Stomach smooth muscle (tissue), 2 donors: ENCODE measurements at regions not wholly inside any gene's neighbourhood (a gene's known extent, or its start where the extent isn't known, plus 50 kb on each side); places are given as distances from the start of the nearest gene placed in this dataset.
A peak's percentile ranks its signal among the peaks of the same experiment; 100 is the strongest.

Experiments
- H3K27ac ChIP-seq: one replicate; pipeline ENCODE4 v1.7.0; 2013; ENCODE audit warnings: mild to moderate bottlenecking, low read length, inconsistent platforms
- H3K27me3 ChIP-seq, 2 donors: one replicate each; pipeline ENCODE4 v1.7.0; 2013; ENCODE audit warnings: low read length in 2 of 2; ENCODE audit not compliant: insufficient read depth in 2 of 2, control insufficient read depth in 1 of 2
- H3K36me3 ChIP-seq, 2 donors: one replicate each; pipeline ENCODE4 v1.7.0; 2013; ENCODE audit warnings: low read length in 2 of 2; ENCODE audit not compliant: control insufficient read depth in 2 of 2, insufficient read depth in 2 of 2
- H3K4me1 ChIP-seq: one replicate; pipeline ENCODE4 v1.7.0; 2013; ENCODE audit warnings: low read length; ENCODE audit not compliant: control insufficient read depth, insufficient read depth
- H3K4me3 ChIP-seq, 2 donors: one replicate each; pipeline ENCODE4 v1.7.0; 2013; ENCODE audit warnings: low read length in 2 of 2
- H3K9ac ChIP-seq, 2 donors: one replicate each; pipeline ENCODE4 v1.7.0; 2013; ENCODE audit warnings: low read length in 2 of 2, mild to moderate bottlenecking in 1 of 2
- H3K9me3 ChIP-seq, 2 donors: one replicate each; pipeline ENCODE4 v1.7.0; 2013; ENCODE audit warnings: low read length in 2 of 2; ENCODE audit not compliant: control insufficient read depth in 2 of 2
- donor health status: healthy.
- donor health status: Pancreatic carcinoma.

GRCh38 chr5:39505791-39506190, 81.0 kb upstream of the DAB2 start:
- H3K9ac ChIP-seq: no peak overlapping the region
- peaks cover 8% of the 10 kb centered on the region for H3K4me1 ChIP-seq
- no peak overlapping the region for H3K4me3 ChIP-seq
- H3K36me3 ChIP-seq: no peaks in the 10 kb centered on the region
- no peaks in the 10 kb centered on the region for H3K27me3 ChIP-seq
- H3K9me3 ChIP-seq: no peaks in the 10 kb centered on the region
- no peak overlapping the region for H3K27ac ChIP-seq

- peaks cover 8% of the 10 kb centered on the region for H3K4me1 ChIP-seq
- H3K9me3 ChIP-seq: no peaks in the 10 kb centered on the region
- no peak overlapping the region for H3K9ac ChIP-seq
- no peaks in the 10 kb centered on the region for H3K36me3 ChIP-seq
- H3K4me3 ChIP-seq: no peak overlapping the region
- H3K27me3 ChIP-seq: no peaks in the 10 kb centered on the region
- H3K27ac ChIP-seq: no peak overlapping the region
These were observed 80.6 kb upstream of the DAB2 start for GRCh38 chr5:39505363-39505762.

GRCh38 chr5:39503155-39503554, 78.4 kb upstream of the DAB2 start:
- no peaks in the 10 kb centered on the region for H3K9me3 ChIP-seq
- no peak overlapping the region for H3K9ac ChIP-seq
- peaks cover 8% of the 10 kb centered on the region for H3K4me1 ChIP-seq
- no peaks in the 10 kb centered on the region for H3K27me3 ChIP-seq
- H3K27ac ChIP-seq: peak overlapping the region; percentile 24
- no peak overlapping the region for H3K4me3 ChIP-seq
- no peaks in the 10 kb centered on the region for H3K36me3 ChIP-seq

- Histone ChIP-seq H3K27ac (peak overlapping the region; percentile 41), H3K9me3 (no peaks in the 10 kb centered on the region), H3K9ac (no peak overlapping the region), H3K27me3 (no peaks in the 10 kb centered on the region), H3K36me3 (no peaks in the 10 kb centered on the region), H3K4me3 (no peak overlapping the region), H3K4me1 (peaks cover 8% of the 10 kb centered on the region)
These were observed 77.9 kb upstream of the DAB2 start for GRCh38 chr5:39502704-39503103.

GRCh38 chr5:39501397-39501796, 76.6 kb upstream of the DAB2 start:
- Histone ChIP-seq H3K9me3 (no peaks in the 10 kb centered on the region), H3K9ac (no peak overlapping the region), H3K36me3 (no peaks in the 10 kb centered on the region), H3K27me3 (no peaks in the 10 kb centered on the region), H3K4me3 (no peak overlapping the region), H3K27ac (no peak overlapping the region), H3K4me1 (peaks cover 8% of the 10 kb centered on the region)

GRCh38 chr5:39500551-39501175, 75.9 kb upstream of the DAB2 start:
- H3K36me3 ChIP-seq: no peaks in the 10 kb centered on the region
- no peaks in the 10 kb centered on the region for H3K9me3 ChIP-seq
- no peak overlapping the region for H3K4me3 ChIP-seq
- H3K9ac ChIP-seq: no peak overlapping the region
- H3K4me1 ChIP-seq: peaks cover 8% of the 10 kb centered on the region
- no peaks in the 10 kb centered on the region for H3K27me3 ChIP-seq
- H3K27ac ChIP-seq: no peak overlapping the region

GRCh38 chr5:39498278-39498952, 73.6 kb upstream of the DAB2 start:
- no peaks in the 10 kb centered on the region for H3K9me3 ChIP-seq
- peaks cover 5% of the 10 kb centered on the region for H3K4me1 ChIP-seq
- H3K27ac ChIP-seq: no peak overlapping the region
- H3K9ac ChIP-seq: no peak overlapping the region
- H3K27me3 ChIP-seq: no peaks in the 10 kb centered on the region
- H3K36me3 ChIP-seq: no peaks in the 10 kb centered on the region
- no peak overlapping the region for H3K4me3 ChIP-seq

GRCh38 chr5:39497322-39497721, 72.5 kb upstream of the DAB2 start:
- Histone ChIP-seq H3K27ac (no peak overlapping the region), H3K4me3 (no peak overlapping the region), H3K9me3 (no peaks in the 10 kb centered on the region), H3K4me1 (no peaks in the 10 kb centered on the region), H3K27me3 (no peaks in the 10 kb centered on the region), H3K36me3 (no peaks in the 10 kb centered on the region), H3K9ac (no peak overlapping the region)

GRCh38 chr5:39495227-39495626, 70.4 kb upstream of the DAB2 start:
- Histone ChIP-seq H3K4me3 (no peak overlapping the region), H3K27me3 (no peaks in the 10 kb centered on the region), H3K36me3 (no peaks in the 10 kb centered on the region), H3K9me3 (no peaks in the 10 kb centered on the region), H3K9ac (no peak overlapping the region), H3K27ac (no peak overlapping the region), H3K4me1 (no peaks in the 10 kb centered on the region)

- no peaks in the 10 kb centered on the region for H3K9me3 ChIP-seq
- H3K36me3 ChIP-seq: no peaks in the 10 kb centered on the region
- no peaks in the 10 kb centered on the region for H3K4me1 ChIP-seq
- H3K4me3 ChIP-seq: no peak overlapping the region
- H3K27ac ChIP-seq: no peak overlapping the region
- H3K9ac ChIP-seq: no peak overlapping the region
- no peaks in the 10 kb centered on the region for H3K27me3 ChIP-seq
These were observed 69.8 kb upstream of the DAB2 start for GRCh38 chr5:39494534-39494933.

- Histone ChIP-seq H3K27me3 (no peaks in the 10 kb centered on the region), H3K9ac (no peak overlapping the region), H3K4me1 (no peaks in the 10 kb centered on the region), H3K9me3 (no peaks in the 10 kb centered on the region), H3K4me3 (no peak overlapping the region), H3K36me3 (no peaks in the 10 kb centered on the region), H3K27ac (no peak overlapping the region)
These were observed 69.3 kb upstream of the DAB2 start for GRCh38 chr5:39494107-39494510.
